Mucosa of descending colon (tissue), 3 donors: ENCODE measurements at regions not wholly inside any gene's neighbourhood (a gene's known extent, or its start where the extent isn't known, plus 50 kb on each side); places are given as distances from the start of the nearest gene placed in this dataset.

Experiments
- ATAC-seq: fragments of 200-7000 bp; cut with Tn5 transposase; one replicate; pipeline ENCODE4 v1.9.1; 2020; ENCODE audit warnings: mild to moderate bottlenecking, moderate library complexity
- DNase-seq, 3 donors: peaks; one replicate each; pipeline ENCODE4 v3.0.0-alpha.2; 2020
- H3K36me3 ChIP-seq: fragments of 200-600 bp; one replicate; pipeline ENCODE4 v1.8.0; 2021; ENCODE audit warnings: low read depth, mild to moderate bottlenecking
- H3K4me1 ChIP-seq: fragments of 200-600 bp; one replicate; pipeline ENCODE4 v1.8.0; 2021; ENCODE audit warnings: low read depth, mild to moderate bottlenecking
- H3K4me3 ChIP-seq: fragments of 200-600 bp; one replicate; pipeline ENCODE4 v1.8.0; 2021; ENCODE audit warnings: mild to moderate bottlenecking
- H3K9me3 ChIP-seq: fragments of 200-600 bp; one replicate; pipeline ENCODE4 v1.8.0; 2021; ENCODE audit warnings: mild to moderate bottlenecking
- CTCF ChIP-seq: fragments of 200-600 bp; IDR thresholded peaks from one replicate; pipeline ENCODE4 v1.8.0; 2022; ENCODE audit warnings: antibody characterized with exemption, mild to moderate bottlenecking
- intact Hi-C, 2 donors: fragments of 100-400 bp; cut with DNase I in 1 of 2; cut with micrococcal nuclease in 1 of 2; formaldehyde crosslinking; loops; one replicate each; pipeline versions ENCODE4 v1.11.0 to v1.11.1; 2022; cut with DNase I, micrococcal nuclease
- donor health status: DM: no; HTN: no; CAD: no; lungs with moderate emphysema.
- donor health status: DM: no; HTN: no; CAD: no.
- donor health status: DM: no; HTN: yes; CAD: no.

DNA sequence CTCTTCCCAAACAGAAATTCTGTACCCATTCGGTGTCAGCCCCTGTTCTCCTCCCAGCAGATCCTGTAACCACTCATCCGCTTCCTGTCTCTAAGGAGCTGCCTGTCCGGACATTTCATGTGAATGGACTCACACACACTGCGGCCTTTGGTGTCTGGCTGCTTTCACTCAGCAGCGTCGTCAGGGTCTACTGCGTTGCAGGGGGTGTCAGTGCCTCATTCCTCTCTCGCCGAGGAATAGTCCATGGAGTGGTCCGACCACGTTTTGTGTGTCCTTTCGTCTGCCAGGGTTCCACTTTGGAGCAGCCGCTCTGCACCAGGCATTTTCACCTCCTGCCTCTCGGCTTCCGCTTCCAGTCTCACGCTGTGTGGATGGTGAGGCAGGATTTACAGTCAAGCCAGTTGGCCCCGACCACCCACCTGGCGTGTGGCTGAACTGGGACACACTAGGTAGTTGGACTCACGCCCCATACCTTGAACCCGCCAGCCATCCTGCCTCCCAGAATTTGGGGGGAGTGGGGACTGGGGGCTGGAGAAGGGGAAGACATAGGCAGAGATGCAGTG, 188.2 kb upstream of the CIBAR2 start:
- TF ChIP-seq CTCF, result no peak
- ATAC-seq (no peak), DNase-seq (no peak)
- no peak overlapping the region for H3K4me3 ChIP-seq
- intact Hi-C loops, result no loop called here
- H3K4me1 ChIP-seq, result peaks cover 11% of the 10 kb centered on the region
- no peaks in the 10 kb centered on the region for H3K36me3 ChIP-seq
- H3K9me3 ChIP-seq, result no peaks in the 10 kb centered on the region

- Histone ChIP-seq H3K4me3 (no peak overlapping the region), H3K36me3 (no peaks in the 10 kb centered on the region), H3K9me3 (no peaks in the 10 kb centered on the region), H3K4me1 (peaks cover 18% of the 10 kb centered on the region)
- DNase-seq (no peak), ATAC-seq (no peak)
- intact Hi-C loops, result no loop called here
- TF ChIP-seq CTCF, result no peak
These were observed 189.0 kb upstream of the CIBAR2 start for GRCh38 chr16:85301231-85301630.

DNA sequence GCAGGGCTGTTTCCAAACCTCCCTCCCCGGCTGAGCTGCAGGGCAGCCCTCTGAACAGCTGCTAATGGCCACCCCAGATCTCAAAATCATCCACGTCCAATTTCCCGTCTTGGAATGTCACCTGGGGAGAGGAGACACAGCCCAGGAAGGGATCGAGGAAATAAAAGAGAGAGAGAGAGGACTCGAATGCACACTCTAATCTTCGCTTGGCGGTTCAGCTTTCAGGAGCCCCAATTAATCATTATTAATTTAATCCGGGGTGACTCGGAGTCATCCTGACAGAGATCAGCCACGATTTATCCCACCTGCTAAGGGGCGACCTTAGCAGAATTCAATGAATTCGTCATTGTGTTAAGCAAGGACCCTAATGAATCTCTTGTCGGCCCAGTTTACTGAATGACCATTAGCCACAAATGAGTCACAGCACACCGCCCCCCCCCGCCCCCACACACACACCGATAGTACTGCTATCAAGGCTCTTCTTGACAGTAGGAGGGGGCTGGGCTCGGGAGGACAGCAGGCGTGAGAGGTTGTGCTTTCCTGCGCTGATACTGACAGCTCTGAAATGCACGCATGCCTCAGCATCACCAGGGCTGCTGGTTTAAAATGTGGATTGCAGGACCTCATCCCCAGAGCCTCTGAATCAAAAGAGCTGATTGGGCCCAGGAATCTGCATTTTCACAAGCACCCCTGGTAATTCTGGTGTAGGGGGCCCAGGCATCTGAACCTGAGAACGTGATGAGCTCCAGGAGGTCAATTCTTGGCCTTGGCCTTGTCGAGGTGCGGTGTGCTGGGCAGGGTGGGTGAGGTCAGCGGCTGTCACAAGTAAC, 190.0 kb upstream of the CIBAR2 start:
- TF ChIP-seq CTCF, result no peak
- intact Hi-C loops, result no loop called here
- Histone ChIP-seq H3K36me3 (no peaks in the 10 kb centered on the region), H3K9me3 (no peaks in the 10 kb centered on the region), H3K4me1 (peaks cover 16% of the 10 kb centered on the region), H3K4me3 (no peak overlapping the region)
- ATAC-seq (no peak), DNase-seq (no peak)

GRCh38 chr16:85302848-85303353, 190.6 kb upstream of the CIBAR2 start:
- Histone ChIP-seq H3K4me1 (peaks cover 16% of the 10 kb centered on the region), H3K4me3 (no peak overlapping the region), H3K36me3 (no peaks in the 10 kb centered on the region), H3K9me3 (no peaks in the 10 kb centered on the region)
- intact Hi-C loops, result no loop called here
- no peak for TF ChIP-seq CTCF
- ATAC-seq (no peak), DNase-seq (no peak)

GRCh38 chr16:85303354-85303883, 191.1 kb upstream of the CIBAR2 start:
- Histone ChIP-seq H3K4me3 (no peak overlapping the region), H3K4me1 (peaks cover 16% of the 10 kb centered on the region), H3K9me3 (no peaks in the 10 kb centered on the region), H3K36me3 (no peaks in the 10 kb centered on the region)
- TF ChIP-seq CTCF, result peak; percentile 92
- peak; percentile 49 to 79 (median 77) for DNase-seq
- intact Hi-C loops, result no loop called here
- peak; percentile 80 for ATAC-seq
